ENCODE measurements at regions not wholly inside any gene's neighbourhood (a gene's known extent, or its start where the extent isn't known, plus 50 kb on each side); places are given as distances from the start of the nearest gene placed in this dataset.

DNA sequence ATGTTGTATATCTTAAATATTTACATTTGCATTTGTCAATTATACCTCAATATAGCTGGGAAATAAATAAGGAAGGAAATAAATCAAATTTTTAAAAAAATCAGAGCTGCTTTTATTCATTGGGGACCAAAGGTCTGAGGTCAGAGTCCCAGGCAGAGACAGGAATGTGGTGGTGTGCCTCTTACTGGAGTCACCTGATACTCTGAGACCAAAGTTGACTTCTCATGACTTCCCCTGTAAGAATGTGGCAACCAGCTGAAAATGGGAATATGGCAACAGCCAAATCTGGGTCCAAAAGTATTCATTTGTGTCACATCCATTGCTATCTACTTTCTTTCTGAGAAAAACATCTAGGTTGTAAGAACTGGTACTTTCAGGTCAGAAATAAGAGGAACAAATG is 496.6 kb upstream of the TMPO start:
- TF ChIP-seq EZH2phosphoT487 (IDR thresholded peaks at IDR 0.05; ENCODE audit: borderline replicate concordance, low read depth, low read length) (no peak), CTCF (conservative IDR thresholded peaks at IDR 0.05; ENCODE audit: low read length) (no peak)
